H1 (cell line): ENCODE measurements at regions not wholly inside any gene's neighbourhood (a gene's known extent, or its start where the extent isn't known, plus 50 kb on each side); places are given as distances from the start of the nearest gene placed in this dataset.

ENCODE experiments used
- ATF3 ChIP-seq: IDR thresholded peaks from 2 replicates; pipeline ENCODE4 v1.6.1; 2011; ENCODE audit warnings: low read depth, mild to moderate bottlenecking, low read length; ENCODE audit not compliant: insufficient read depth
- EP300 ChIP-seq, 2 experiments: IDR thresholded peaks; 1 replicate in 1 of 2; 2 replicates in 1 of 2; pipeline ENCODE4 v1.6.1; 2011 to 2012; ENCODE audit warnings: low read depth in 2 of 2, low read length in 2 of 2, mild to moderate bottlenecking in 2 of 2, borderline replicate concordance in 1 of 2, inconsistent platforms in 1 of 2, moderate library complexity in 1 of 2
- GABPA ChIP-seq: IDR thresholded peaks from 2 replicates; pipeline ENCODE4 v1.6.1; 2011; ENCODE audit warnings: mild to moderate bottlenecking, low read length, moderate library complexity, borderline replicate concordance; ENCODE audit not compliant: insufficient read depth

DNA sequence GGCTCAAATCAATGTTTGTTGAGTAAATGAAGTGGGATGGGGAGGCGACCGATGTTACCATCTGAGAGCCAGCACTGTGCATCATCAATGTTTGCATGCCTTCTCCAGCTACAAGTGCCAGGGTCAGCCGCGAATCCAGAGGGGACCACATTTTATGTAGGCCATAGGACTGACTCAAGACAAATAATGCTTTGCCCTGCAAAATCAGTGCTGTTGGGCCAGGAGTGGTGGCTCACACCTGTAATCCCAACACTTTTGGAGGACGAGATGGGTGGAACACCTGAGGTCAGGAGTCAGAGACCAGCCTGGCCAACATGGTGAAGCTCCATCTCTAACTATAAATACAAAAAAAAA, 53.1 kb upstream of the WSB1 start (continued):
- no peak for TF ChIP-seq EP300 (IDR thresholded peaks at IDR 0.05; ENCODE audit: borderline replicate concordance in 1 of 2, low read depth in 2 of 2, low read length in 2 of 2)
- TF ChIP-seq GABPA = no peak
- TF ChIP-seq ATF3 = no peak
